Astrocyte (in vitro differentiated cells and primary cell): ENCODE measurements at regions not wholly inside any gene's neighbourhood (a gene's known extent, or its start where the extent isn't known, plus 50 kb on each side); places are given as distances from the start of the nearest gene placed in this dataset.

Experiments used
- EZH2 ChIP-seq: IDR thresholded peaks from 2 replicates; pipeline ENCODE4 v1.6.1; 2012; ENCODE audit warnings: mild to moderate bottlenecking, low read length, inconsistent platforms; ENCODE audit not compliant: insufficient read depth
- TF ChIP-seq, protein P1 (sequence below): IDR thresholded peaks from 2 replicates; pipeline ENCODE4 v1.5.1; 2011; ENCODE audit warnings: low read depth, mild to moderate bottlenecking, inconsistent platforms, low read length, moderate library complexity; ENCODE audit not compliant: insufficient read depth

DNA sequence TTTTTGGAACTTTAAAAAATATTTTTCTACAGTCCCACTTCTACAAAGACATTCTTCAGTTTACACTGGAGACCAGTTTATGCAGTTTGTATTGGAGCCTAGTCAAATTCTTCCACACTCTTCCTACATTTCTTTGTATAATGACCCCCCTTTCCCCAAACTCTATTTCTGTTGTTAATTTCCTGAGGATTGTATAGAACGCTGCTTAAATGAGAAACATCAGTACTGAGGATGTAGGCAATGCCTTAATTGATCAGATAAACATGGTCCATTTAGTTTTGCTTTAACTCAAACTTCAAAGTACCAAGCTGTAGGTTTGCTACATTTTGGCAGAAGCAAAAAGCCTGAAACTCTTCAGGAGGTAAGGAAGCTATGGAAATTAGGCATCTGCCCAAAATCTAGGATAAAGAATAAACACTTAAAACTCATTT is 155.5 kb downstream of the SLC7A11 start:
- TF ChIP-seq, protein P1, sequence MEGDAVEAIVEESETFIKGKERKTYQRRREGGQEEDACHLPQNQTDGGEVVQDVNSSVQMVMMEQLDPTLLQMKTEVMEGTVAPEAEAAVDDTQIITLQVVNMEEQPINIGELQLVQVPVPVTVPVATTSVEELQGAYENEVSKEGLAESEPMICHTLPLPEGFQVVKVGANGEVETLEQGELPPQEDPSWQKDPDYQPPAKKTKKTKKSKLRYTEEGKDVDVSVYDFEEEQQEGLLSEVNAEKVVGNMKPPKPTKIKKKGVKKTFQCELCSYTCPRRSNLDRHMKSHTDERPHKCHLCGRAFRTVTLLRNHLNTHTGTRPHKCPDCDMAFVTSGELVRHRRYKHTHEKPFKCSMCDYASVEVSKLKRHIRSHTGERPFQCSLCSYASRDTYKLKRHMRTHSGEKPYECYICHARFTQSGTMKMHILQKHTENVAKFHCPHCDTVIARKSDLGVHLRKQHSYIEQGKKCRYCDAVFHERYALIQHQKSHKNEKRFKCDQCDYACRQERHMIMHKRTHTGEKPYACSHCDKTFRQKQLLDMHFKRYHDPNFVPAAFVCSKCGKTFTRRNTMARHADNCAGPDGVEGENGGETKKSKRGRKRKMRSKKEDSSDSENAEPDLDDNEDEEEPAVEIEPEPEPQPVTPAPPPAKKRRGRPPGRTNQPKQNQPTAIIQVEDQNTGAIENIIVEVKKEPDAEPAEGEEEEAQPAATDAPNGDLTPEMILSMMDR = no peak
- TF ChIP-seq EZH2 = no peak
